Activated CD8-positive, alpha-beta memory T cell treated with anti-CD3 and anti-CD28 coated beads for 36 hours (primary cell): ENCODE measurements at regions not wholly inside any gene's neighbourhood (a gene's known extent, or its start where the extent isn't known, plus 50 kb on each side); places are given as distances from the start of the nearest gene placed in this dataset.
"Not testable (repeated sequence)": the region's sequence is repeated elsewhere in the genome, so short reads cannot be mapped to it uniquely, and the experiment has no call there.

ENCODE experiments used
- CTCF ChIA-PET: fragments of 350-600 bp; sonication (Branson Sonifier 250); formaldehyde crosslinking; loops from one replicate; lab custom pipeline; 2021; ENCODE audit warnings: antibody characterized with exemption; lab: Charles Lee
- POLR2A ChIA-PET: fragments of 350-600 bp; sonication (Branson Sonifier 250); formaldehyde crosslinking; loops from one replicate; lab custom pipeline; 2021; ENCODE audit warnings: antibody characterized with exemption; lab: Charles Lee

DNA sequence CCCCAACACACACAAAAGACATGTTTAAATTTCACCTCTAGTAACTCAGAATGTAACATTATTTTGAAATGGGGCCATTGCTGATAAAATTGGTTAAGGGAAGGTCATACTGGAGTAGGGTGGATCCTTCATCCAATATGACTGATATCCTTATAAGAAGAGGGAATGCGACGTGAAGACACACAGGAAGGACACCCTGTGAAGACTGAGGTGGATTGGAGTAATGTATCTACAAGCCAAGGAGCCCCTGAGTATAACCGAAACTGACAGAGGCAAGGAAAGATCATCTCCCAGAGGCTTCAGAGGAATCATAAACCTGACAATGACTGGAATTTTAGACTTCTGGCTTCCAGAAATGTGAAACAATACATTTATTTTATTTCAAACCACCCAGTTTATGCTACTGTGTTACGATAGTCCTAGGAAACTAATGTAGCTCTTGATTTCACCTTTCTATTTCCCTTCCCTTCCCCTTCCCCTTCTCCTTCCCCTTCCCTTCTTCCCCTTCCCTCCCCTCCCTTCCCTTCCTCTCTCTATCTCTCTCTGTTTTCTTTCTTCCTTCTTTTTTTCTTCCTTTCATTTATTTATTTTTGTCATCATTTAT is 1775.4 kb downstream of the LRRC4C start:
- POLR2A ChIA-PET, result no interaction called here
- CTCF ChIA-PET, result no interaction called here

DNA sequence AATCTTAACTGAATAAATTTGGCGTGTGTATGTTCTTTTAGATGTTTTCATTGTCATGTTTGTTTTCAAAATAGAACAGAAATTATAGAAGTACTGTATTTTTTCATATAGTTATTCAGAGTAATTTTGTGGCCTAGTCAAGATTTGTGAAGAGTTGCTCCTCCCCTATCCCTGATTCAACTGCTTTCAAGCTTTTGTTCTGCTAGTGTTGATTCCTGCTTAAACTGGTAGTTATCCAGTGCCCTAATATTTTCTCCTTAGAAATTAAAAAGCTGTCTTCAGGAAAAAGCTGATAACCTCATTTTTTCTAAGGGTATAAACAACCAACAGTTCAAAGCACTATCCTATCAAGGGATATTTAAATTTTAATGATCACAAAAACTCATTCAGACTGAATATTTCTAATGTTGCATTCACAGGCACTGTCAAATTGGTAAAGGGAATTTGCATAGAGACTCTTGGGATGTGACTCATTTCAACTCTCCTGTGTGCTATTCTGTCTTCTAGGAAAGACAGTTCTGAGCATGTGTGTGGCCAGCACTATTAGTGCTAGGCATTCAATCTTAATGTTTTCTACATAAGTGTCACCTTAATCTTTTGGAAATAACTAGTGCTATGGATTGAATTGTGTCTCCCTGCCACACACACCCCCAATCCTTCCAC is 1776.0 kb downstream of the LRRC4C start:
- ChIA-PET CTCF (no interaction called here), POLR2A (interaction anchor here (0.7 kb wide), 1 partner anchor 105 kb away, joined by 9 read pairs; no protein-coding TSS in a partner anchor)

DNA sequence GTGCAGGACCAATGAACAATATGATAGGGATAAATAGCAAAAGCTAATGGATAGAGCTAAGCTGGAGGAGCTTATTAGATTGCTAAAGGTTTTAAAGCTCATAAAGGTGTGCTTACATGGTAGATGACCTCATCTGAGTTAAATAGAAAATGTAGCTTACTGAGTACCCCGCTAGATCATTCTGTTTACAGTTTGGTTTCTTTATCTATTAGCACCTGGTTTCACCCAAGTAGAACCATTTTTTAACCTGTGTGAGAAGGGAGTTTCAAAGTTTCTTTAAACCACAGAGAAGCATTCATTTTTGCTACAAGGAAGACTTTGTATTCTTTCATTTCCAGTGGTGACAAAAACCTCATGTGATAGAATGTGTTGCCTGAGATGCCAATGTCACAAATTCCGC is 1778.0 kb downstream of the LRRC4C start:
- ChIA-PET CTCF (no interaction called here), POLR2A (no interaction called here)

DNA sequence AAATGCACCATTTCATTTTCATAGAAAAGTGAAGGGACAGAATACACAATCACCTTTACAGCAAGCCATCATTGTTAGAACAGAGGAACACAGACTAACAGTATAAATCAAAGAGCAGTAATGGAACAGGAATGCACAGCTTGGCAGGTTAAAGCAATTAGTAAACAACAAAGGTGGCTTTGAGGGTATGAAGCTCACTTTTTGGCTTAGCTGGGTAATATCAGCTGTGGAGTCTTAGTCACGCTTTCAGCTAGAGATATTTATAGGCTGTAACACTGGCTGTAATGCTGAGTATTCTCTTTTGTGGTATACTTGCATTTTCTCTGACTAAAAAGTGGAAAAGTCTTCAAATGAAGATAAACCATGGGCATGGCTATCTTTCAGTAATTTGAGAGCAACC is 1780.5 kb downstream of the LRRC4C start:
- CTCF ChIA-PET, result no interaction called here
- POLR2A ChIA-PET, result no interaction called here

DNA sequence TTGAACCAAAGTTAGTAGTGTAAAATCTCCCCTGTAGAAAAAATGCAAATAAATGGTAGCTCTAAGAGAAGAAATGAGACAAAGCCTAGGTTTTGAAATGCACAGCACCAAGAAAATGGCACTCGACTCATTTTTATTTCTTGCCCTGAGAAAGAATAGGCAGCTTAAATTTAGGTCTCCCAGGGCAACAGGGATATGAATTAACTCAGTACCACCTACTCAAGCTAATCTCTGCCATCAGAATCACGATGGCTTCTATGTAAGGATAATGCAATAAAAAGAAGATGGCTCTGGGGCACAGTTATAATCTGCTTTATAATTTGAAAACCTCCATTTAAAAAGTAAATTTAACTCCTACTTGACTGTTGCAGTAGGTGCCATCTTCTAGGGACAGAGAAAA is 1784.3 kb downstream of the LRRC4C start:
- POLR2A ChIA-PET, result no interaction called here
- CTCF ChIA-PET, result no interaction called here

DNA sequence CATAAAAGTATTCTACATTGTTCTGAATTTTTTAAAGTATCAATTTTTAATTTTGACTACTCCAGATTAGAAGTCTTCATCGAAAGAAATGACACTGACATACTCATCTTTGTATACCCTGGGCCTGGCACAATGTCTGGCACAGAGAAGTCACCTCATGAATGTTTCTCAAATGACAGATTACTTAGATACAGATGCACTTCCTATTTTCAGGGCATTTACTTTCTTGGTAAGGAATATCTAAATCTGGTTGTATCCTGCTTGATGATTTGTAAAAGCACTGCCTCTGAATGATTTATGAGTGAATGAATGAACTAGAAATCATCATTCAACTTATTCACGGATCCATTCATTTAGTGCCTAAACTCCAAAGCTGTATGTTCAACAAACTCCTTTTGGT is 1784.7 kb downstream of the LRRC4C start:
- ChIA-PET POLR2A (no interaction called here), CTCF (no interaction called here)

DNA sequence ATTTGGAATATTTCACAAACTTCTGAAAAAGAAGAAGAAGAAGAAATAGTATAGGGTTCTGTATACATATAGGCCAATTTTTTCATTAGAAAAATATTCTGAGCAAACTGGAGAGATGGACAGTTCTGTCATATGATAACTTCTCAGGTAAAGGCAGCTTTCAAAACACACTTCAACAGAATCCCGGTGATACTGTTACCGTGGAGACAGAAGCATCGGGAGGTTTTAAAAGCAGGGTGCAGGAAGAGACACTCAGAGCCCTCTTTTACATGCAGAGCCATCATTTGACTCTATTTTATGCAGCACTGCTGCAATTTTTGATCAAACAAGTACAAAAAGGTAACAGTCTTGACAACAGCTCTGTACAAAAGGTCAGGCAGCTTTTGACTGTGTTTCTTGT is 1785.4 kb downstream of the LRRC4C start:
- ChIA-PET CTCF (no interaction called here), POLR2A (no interaction called here)

DNA sequence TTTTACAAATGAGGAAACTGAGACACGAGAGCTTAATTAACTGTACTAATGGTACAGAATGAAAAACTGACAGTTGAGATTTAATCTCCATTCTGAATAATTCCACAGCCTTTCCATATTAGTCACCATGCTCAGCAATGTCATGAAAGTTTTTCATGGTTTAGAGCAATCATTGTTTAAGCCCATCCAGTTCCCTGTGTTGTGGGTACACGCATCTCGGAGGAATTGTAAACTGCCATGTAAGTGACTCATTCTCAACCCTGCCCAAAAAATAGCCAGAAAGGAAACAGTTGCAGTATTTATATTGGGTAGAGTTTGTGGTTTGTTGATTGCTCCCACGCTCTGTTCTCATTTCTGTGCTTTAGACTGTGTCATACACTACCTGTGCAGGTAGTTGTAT is 1790.8 kb downstream of the LRRC4C start:
- ChIA-PET CTCF (no interaction called here), POLR2A (no interaction called here)

DNA sequence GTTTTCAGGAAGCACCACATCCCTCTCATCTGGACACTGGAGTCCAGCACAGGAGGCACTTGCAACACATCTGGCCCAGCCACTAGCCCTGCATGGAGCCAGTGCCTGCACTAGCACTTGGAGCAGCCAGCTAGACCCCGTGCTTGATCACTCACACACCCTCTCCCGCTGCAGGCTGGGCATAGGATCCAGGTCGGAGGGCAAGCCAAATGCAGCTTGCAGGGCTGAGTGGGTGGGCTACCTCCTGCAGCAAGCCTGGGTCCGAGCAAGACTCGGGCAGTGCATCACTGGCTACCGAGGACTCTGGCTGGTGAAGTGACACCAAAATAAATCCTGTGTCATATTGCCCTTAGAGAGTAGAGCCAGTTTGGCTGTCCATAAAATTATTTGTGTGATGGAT is 1795.4 kb downstream of the LRRC4C start:
- CTCF ChIA-PET, result no interaction called here
- POLR2A ChIA-PET, result no interaction called here

DNA sequence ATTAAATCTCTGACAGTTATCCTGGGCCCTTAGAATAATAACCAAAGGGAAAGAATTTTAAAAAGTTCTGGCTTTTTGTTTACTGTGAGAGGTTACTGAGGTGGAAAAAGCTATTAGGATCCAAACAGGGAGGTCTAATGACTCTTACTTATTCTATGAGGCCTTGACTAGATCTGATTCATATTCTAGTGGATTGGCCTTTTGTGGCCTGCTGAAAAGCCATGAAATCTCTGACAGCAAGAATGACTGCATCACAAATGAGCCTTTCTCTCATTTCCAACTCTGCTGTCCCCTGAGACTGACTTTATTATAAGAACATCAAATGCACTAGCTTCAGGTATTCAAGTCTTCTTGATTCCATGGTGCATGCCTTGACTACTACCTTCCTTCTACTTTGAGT is 1797.6 kb downstream of the LRRC4C start:
- ChIA-PET POLR2A (no interaction called here), CTCF (no interaction called here)

DNA sequence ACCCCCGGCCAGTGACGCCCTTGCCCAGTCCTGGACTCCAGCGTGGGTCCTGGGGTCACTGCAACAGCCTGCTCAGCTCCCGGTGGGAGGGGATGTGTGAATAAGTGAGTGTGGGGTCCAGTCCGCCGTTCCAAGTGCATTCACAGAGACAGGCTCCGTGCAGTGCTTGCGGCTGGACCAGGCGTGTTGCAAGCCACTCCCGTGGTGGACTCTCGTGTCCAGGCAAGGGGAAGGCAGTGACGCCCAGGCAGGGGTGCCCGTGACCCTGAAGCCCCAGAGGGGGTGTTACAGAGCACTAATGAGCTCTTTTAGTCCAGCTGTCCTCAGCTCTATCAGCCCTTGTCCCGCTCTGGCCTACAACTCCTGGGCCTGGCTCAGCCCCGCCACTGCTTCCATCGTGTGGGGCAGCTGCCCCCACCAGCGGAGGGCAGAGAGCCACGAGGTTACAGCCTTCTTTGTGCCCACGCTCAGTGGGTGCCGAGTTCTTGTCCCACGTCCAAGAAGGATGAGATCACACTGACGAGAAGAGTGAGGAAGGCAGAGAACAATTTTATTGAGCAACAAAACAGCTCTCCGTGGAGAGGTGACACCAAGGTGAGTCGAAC is 1807.5 kb downstream of the LRRC4C start:
- ChIA-PET CTCF (no interaction called here), POLR2A (no interaction called here)

DNA sequence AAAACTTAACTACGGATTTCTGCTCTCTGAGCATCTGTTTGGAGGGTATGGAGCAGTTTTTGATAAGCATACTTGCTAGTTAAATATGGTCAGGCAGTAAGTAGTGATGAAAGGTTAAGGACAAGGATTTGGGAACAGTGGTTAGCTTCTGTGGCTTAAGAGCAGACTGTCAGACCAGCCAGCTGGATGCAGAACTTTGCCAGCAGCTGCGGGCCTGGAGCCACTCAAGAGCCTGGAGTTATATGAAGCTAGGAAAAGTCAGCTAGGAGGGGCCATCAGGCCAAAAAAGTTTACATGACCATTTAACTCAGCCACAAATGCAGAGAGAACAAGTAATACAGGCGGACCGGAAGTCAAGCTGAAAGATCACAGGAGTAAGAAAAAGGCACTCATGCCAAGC is 1817.7 kb downstream of the LRRC4C start:
- POLR2A ChIA-PET, result no interaction called here

DNA sequence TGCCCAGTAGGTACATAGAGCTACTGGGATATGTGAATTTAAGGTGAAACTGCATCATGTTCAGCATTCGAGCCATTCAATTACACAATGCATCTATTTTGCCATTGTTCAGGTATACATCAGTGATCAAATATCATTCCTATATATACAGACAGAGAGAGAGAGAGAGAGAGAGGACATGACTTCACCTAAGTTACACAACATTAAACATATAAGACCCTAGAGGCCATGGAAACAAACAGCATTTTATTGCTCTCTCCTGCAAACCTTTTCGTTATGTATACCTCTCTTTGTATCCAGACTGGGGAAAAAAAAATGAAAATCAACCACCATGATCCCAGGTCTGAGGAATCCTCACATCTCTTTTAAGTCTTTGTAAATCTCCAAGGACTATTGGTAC is 1829.1 kb downstream of the LRRC4C start:
- CTCF ChIA-PET, result no interaction called here
- POLR2A ChIA-PET, result no interaction called here

More for the DNA sequence above, 1817.7 kb downstream of the LRRC4C start:
- CTCF ChIA-PET, result no interaction called here

DNA sequence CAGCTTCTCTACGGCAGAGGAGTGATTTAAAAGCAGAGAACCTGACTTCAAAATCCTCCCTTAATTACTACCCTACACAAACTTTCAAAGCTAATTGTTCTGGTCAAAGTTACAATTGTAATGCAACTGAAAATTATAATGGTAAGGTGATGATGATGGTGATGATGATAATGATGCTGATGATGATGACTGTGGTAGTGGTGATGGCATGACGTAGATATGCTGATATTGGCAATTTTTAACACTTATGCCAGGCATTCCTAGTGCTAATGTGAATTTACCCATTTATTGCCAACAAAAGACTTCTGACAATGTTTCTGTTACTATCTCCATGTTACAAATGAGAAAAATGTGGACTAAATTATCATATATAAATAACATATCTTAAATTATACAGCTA is 1831.1 kb downstream of the LRRC4C start:
- ChIA-PET POLR2A (no interaction called here), CTCF (no interaction called here)

DNA sequence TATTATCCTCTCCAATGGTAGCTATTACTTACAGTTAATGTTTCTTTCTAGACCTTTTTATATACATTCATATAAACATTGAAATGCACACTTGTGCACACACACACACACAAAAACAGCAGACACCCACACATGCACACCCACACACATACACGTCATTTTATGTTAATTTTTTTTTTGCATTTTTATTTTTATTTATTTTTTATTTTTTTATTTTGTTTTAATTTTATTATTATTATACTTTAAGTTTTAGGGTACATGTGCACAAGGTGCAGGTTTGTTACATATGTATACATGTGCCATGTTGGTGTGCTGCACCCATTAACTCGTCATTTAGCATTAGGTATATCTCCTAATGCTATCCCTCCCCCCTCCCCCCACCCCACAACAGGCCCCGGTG is 1839.1 kb downstream of the LRRC4C start:
- CTCF ChIA-PET, POLR2A ChIA-PET: not testable (repeated sequence)

DNA sequence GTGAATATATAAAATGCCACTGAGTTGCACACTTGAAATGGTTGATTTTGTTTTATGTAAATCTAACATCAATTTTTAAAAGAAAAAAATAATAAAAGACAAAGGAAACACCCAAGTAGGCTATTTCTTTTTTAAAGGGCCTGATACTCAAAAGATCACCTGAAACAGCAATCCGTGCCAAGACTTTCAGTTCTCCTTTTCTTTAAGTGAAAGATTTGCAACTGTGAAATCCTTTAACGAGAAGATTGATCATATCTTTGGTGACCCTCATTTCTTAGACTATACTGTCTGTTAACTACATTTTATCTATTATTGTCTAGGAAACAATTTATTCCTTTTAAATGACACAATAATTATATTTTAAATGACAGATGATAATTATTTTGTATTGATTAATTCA is 1841.5 kb downstream of the LRRC4C start:
- ChIA-PET POLR2A (no interaction called here), CTCF (no interaction called here)

DNA sequence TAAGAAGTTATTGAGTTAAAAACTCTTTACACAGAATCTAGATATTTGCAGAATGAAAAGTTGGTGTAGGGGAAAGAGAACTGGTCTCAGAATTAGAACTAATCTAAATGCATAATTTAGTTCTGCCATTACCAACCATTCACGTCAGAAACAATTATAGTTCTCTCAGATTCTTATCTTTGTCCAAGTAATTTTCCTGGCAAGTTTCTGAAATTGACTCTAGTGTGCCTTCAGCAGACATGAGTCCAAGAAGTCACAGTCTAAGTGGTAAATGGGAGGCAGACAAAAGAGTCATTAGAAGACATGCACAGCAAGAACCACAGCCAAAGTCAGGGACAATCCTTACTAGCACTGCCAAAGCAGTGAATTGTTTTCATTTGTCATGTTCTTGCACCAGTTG is 1870.1 kb downstream of the LRRC4C start:
- ChIA-PET POLR2A (no interaction called here), CTCF (no interaction called here)

DNA sequence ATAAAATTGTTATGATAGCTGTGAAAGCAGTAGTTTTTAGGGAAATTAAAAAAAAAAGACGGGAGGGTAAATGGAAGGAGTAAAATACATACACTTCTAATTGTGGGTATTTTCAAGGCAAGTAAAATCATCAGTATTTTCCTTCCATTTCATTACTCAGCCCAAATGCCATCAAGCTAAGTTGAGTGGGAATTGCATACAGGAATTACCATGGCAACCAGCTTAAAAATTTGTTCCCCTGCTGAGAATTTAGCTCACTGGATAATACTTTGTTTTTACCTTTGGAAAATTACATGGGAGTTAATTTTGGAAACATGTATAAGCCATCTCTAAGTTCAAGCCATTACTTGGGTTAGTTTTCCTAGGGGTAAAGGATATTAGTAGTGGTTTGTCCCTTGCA is 1873.4 kb downstream of the LRRC4C start:
- ChIA-PET CTCF (no interaction called here), POLR2A (no interaction called here)

DNA sequence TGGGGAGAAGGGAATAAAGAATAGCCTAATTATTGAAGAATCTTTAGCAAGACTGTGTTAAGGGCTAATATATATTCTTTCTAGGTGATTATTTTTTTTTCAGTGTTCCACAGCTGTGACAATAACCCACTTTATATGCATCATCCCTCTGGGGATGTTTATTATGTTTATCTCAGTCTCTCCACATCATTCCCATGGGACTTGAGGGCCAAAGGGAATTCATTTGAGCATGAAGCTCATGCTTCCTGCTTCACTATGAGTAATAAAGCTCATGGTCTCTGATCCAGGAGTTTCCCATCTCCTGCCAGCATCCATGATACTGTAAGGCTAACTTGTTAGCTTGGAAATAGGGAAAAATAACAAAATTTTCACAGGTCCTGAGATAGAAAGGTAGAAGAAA is 1888.4 kb downstream of the LRRC4C start:
- ChIA-PET POLR2A (no interaction called here), CTCF (no interaction called here)

DNA sequence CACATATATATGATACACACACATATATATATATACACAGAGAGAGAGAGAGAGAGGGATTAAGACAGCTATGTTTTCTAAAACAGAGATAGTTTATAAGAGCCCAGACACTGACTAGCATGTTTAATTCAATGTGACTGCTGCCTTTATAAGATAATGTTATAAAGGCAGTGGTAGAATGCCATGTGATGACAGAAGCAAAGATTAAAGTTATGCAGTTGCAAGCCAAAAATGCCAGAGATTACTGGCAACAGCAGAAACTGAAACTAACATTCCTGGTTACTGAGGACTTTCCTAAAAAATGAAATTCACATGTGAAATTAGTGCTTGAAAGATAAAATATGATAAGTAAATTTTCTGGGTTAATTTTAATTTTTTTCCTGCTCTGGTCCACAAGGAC is 1888.9 kb downstream of the LRRC4C start:
- POLR2A ChIA-PET, result no interaction called here
- CTCF ChIA-PET, result no interaction called here

DNA sequence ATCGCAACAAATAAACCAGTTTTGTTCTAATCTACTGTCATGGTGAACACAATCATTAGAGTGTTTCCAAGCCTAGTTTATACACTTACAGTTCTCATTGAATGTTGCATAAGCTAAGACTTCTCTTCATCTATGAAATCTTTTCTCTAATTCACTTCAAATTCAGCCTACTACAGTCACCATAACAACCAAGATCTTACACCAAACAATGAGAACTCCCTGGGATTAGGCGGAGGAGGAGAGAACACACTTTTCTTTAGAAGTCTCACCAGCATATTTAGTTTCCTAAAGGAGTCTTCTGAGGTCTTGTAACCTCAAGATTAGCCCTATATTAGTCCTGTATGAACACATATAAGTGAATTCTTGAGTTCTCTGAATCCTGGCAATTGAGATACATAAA is 1889.7 kb downstream of the LRRC4C start:
- ChIA-PET POLR2A (no interaction called here), CTCF (no interaction called here)
